Mammary epithelial cell (primary cell): ENCODE measurements at regions not wholly inside any gene's neighbourhood (a gene's known extent, or its start where the extent isn't known, plus 50 kb on each side); places are given as distances from the start of the nearest gene placed in this dataset.

Experiments
- CTCF ChIP-seq, 2 donors: IDR thresholded peaks in 1 of 2; conservative IDR thresholded peaks in 1 of 2; 2 replicates each; pipeline ENCODE4 v1.5.1; 2011 to 2012; ENCODE audit warnings: inconsistent platforms in 2 of 2, low read length in 2 of 2, mild to moderate bottlenecking in 2 of 2, control low read depth in 1 of 2, low read depth in 1 of 2; ENCODE audit not compliant: insufficient read depth in 1 of 2; ENCODE audit errors: extremely low read depth in 1 of 2
- EZH2 ChIP-seq: IDR thresholded peaks from 2 replicates; pipeline ENCODE4 v1.6.1; 2012; ENCODE audit warnings: low read length, inconsistent platforms, borderline replicate concordance

DNA sequence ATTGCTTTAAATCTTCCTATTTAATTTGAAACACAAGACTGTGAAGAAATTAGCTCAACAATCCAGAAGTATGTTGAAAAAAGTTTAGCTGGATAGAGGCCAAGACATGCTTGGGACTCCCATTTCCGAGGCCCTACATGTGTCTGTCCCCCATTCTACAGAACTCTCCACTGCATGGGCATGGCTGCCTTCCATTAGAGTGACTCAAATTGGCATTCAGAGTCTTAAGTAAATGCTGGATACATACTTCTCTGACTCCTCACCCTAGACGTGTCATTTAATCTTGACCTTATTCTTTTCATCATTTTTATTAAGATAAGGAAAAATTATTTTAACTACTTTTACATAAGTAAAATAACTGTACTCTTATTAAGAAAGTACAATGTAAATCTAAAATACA, 530.4 kb upstream of the CDH9 start:
- no peak for TF ChIP-seq CTCF (conservative IDR thresholded peaks at IDR 0.05 in 1 of 2, IDR thresholded peaks at IDR 0.05 in 1 of 2; ENCODE audit: extremely low read depth in 1 of 2, insufficient read depth in 1 of 2, low read depth in 1 of 2, low read length in 2 of 2)
- no peak for TF ChIP-seq EZH2
